Neural cell (in vitro differentiated cells): ENCODE measurements at regions not wholly inside any gene's neighbourhood (a gene's known extent, or its start where the extent isn't known, plus 50 kb on each side); places are given as distances from the start of the nearest gene placed in this dataset.

Source experiments
- H2AFZ ChIP-seq: fragments of 200-600, 300-800 bp; sonication (generic), shearing (Covaris generic); 2 replicates; pipeline ENCODE4 v1.6.0; 2014; ENCODE audit warnings: low read depth, mild to moderate bottlenecking, antibody characterized with exemption, low read length, moderate library complexity
- H3F3A ChIP-seq: fragments of 200-600 bp; shearing (Covaris generic); 2 replicates; pipeline ENCODE4 v1.6.1; 2016; ENCODE audit warnings: mild to moderate bottlenecking, moderate library complexity, mixed read lengths, antibody characterized with exemption, low read length; ENCODE audit not compliant: insufficient read depth, poor library complexity, severe bottlenecking
- H3K27ac ChIP-seq: fragments of 200-600, 300-800 bp; sonication (generic), shearing (Covaris generic); 2 replicates; pipeline ENCODE4 v1.5.1; 2014; ENCODE audit warnings: mild to moderate bottlenecking, low read length, moderate library complexity
- H3K27me3 ChIP-seq: fragments of 300-800, 200-600 bp; sonication (generic), shearing (Covaris generic); 2 replicates; pipeline ENCODE4 v1.6.0; 2014; ENCODE audit warnings: mild to moderate bottlenecking, low read depth, low read length, moderate library complexity; ENCODE audit not compliant: insufficient read depth
- H3K36me3 ChIP-seq: fragments of 300-800, 200-600 bp; sonication (generic), shearing (Covaris generic); 2 replicates; pipeline ENCODE4 v1.5.1; 2014; ENCODE audit warnings: mild to moderate bottlenecking, antibody characterized with exemption, low read length, moderate library complexity; ENCODE audit not compliant: insufficient read depth
- H3K4me2 ChIP-seq: fragments of 300-800, 200-600 bp; sonication (generic), shearing (Covaris generic); 2 replicates; pipeline ENCODE4 v1.6.0; 2014; ENCODE audit warnings: mild to moderate bottlenecking, low read length
- H3K4me3 ChIP-seq: fragments of 300-800, 200-600 bp; sonication (generic), shearing (Covaris generic); 2 replicates; pipeline ENCODE4 v1.5.1; 2014; ENCODE audit warnings: mild to moderate bottlenecking, low read length, moderate library complexity
- H3K79me2 ChIP-seq: fragments of 200-600 bp; shearing (Covaris generic); replicated peaks from 2 replicates; pipeline ENCODE4 v1.6.0; 2014; ENCODE audit warnings: mild to moderate bottlenecking, low read length, moderate library complexity; ENCODE audit not compliant: insufficient read depth
- H3K9ac ChIP-seq: fragments of 300-800, 200-600 bp; sonication (generic), shearing (Covaris generic); 2 replicates; pipeline ENCODE4 v1.6.1; 2016; ENCODE audit warnings: mild to moderate bottlenecking, low read length, mixed read lengths
- H3K9me2 ChIP-seq: fragments of 200-600 bp; shearing (Covaris generic); 2 replicates; pipeline ENCODE4 v1.6.1; 2016; ENCODE audit warnings: mild to moderate bottlenecking, low read length, mixed read lengths; ENCODE audit not compliant: insufficient read depth
- H3K9me3 ChIP-seq: fragments of 200-600, 300-800 bp; sonication (generic), shearing (Covaris generic); 2 replicates; pipeline ENCODE4 v1.6.1; 2016; ENCODE audit warnings: mild to moderate bottlenecking, mixed run types, low read length, moderate library complexity, mixed read lengths
- H4K20me1 ChIP-seq: fragments of 200-600 bp; shearing (Covaris generic); 2 replicates; pipeline ENCODE4 v1.6.1; 2016; ENCODE audit warnings: mild to moderate bottlenecking, mixed run types; ENCODE audit not compliant: insufficient read depth
- EP300 ChIP-seq: fragments of 450-650 bp; conservative IDR thresholded peaks from 2 replicates; pipeline ENCODE4 v1.6.1; 2014; ENCODE audit warnings: antibody characterized with exemption, mild to moderate bottlenecking, moderate library complexity; ENCODE audit not compliant: poor library complexity, severe bottlenecking
- EZH2 ChIP-seq: fragments of 200-600, 300-800 bp; shearing (Covaris generic), sonication (generic); IDR thresholded peaks from 2 replicates; pipeline ENCODE4 v1.6.1; 2014; ENCODE audit warnings: antibody characterized with exemption, low read length, borderline replicate concordance, mild to moderate bottlenecking; ENCODE audit not compliant: insufficient read depth, poor library complexity, severe bottlenecking
- MXI1 ChIP-seq: fragments of 450-650 bp; conservative IDR thresholded peaks from 2 replicates; pipeline ENCODE4 v1.6.1; 2014; ENCODE audit warnings: antibody characterized with exemption, mild to moderate bottlenecking; ENCODE audit not compliant: poor library complexity, severe bottlenecking
- POLR2AphosphoS5 ChIP-seq: IDR thresholded peaks from 2 replicates; pipeline ENCODE4 v1.6.1; 2012
- RAD21 ChIP-seq: fragments of 450-650 bp; conservative IDR thresholded peaks from 2 replicates; pipeline ENCODE4 v1.6.1; 2014; ENCODE audit warnings: antibody characterized with exemption, mild to moderate bottlenecking, moderate library complexity
- SMC3 ChIP-seq: fragments of 450-650 bp; conservative IDR thresholded peaks from 2 replicates; pipeline ENCODE4 v1.6.1; 2014; ENCODE audit warnings: antibody characterized with exemption, mild to moderate bottlenecking, moderate library complexity; ENCODE audit not compliant: poor library complexity
- TAF1 ChIP-seq: IDR thresholded peaks from 2 replicates; pipeline ENCODE4 v1.6.1; 2012; ENCODE audit warnings: low read depth
- TF ChIP-seq, protein P1 (sequence below): IDR thresholded peaks from 2 replicates; pipeline ENCODE4 v1.6.1; 2012; ENCODE audit warnings: borderline replicate concordance
- TF ChIP-seq, protein P2 (sequence below): fragments of 450-650 bp; IDR thresholded peaks from 2 replicates; pipeline ENCODE4 v1.5.1; 2014; ENCODE audit warnings: antibody characterized with exemption, mild to moderate bottlenecking, moderate library complexity; ENCODE audit not compliant: poor library complexity, severe bottlenecking

DNA sequence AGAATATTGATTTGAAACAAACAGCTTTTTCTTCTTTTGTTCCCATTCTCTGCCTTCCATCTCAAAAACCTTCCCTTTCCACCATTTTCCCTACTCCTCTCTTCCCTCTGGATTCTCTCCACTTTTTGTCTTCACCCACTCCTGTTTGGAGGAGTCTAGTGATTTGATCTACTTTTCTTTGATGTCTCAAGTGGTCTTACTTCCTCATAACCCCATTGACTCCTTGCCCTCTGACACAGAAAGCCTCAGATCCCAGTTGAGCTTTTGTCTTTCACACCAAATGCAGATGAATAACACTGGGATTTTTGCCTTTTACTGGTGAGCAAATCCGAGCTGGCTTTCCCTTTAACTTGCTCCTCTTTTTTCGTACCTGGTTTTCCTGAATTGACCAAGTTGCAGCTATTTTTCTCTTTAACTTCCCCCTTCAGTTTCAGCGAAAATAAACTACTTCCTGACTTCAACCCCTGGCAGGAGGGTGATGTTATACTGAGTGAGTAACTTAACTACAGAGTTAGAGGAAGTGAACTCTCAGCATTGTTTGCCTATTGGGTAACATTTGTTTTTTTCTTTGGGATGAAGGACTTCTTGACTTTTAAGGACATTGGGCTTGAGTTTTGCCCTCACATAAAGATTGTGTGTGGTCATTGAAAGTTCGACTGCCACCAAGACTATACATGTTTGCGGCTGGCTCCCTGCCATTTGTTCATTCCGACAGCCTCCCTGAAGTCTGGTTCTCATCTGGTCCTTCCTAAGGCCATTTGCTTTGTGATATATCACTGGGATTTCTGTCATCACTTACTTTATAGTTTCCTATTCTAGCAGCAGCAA lies 392.8 kb upstream of the NR3C2 start:
- no peaks in the 10 kb centered on the region for H3K27me3 ChIP-seq
- no peak overlapping the region for H3K9ac ChIP-seq
- no peak overlapping the region for H3K4me3 ChIP-seq
- H3K4me2 ChIP-seq = no peak overlapping the region
- H4K20me1 ChIP-seq = no peaks in the 10 kb centered on the region
- TF ChIP-seq RAD21 = no peak
- no peak for TF ChIP-seq MXI1
- TF ChIP-seq TAF1 = no peak
- TF ChIP-seq SMC3 = no peak
- TF ChIP-seq EP300 = no peak
- no peak for TF ChIP-seq EZH2
- TF ChIP-seq, protein P1, sequence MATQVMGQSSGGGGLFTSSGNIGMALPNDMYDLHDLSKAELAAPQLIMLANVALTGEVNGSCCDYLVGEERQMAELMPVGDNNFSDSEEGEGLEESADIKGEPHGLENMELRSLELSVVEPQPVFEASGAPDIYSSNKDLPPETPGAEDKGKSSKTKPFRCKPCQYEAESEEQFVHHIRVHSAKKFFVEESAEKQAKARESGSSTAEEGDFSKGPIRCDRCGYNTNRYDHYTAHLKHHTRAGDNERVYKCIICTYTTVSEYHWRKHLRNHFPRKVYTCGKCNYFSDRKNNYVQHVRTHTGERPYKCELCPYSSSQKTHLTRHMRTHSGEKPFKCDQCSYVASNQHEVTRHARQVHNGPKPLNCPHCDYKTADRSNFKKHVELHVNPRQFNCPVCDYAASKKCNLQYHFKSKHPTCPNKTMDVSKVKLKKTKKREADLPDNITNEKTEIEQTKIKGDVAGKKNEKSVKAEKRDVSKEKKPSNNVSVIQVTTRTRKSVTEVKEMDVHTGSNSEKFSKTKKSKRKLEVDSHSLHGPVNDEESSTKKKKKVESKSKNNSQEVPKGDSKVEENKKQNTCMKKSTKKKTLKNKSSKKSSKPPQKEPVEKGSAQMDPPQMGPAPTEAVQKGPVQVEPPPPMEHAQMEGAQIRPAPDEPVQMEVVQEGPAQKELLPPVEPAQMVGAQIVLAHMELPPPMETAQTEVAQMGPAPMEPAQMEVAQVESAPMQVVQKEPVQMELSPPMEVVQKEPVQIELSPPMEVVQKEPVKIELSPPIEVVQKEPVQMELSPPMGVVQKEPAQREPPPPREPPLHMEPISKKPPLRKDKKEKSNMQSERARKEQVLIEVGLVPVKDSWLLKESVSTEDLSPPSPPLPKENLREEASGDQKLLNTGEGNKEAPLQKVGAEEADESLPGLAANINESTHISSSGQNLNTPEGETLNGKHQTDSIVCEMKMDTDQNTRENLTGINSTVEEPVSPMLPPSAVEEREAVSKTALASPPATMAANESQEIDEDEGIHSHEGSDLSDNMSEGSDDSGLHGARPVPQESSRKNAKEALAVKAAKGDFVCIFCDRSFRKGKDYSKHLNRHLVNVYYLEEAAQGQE = no peak
- TF ChIP-seq POLR2AphosphoS5 = no peak
- no peak overlapping the region for H2AFZ ChIP-seq
- H3K27ac ChIP-seq = no peak overlapping the region
- H3K36me3 ChIP-seq = no peaks in the 10 kb centered on the region
- no peaks in the 10 kb centered on the region for H3K9me2 ChIP-seq
- H3F3A ChIP-seq = no peaks in the 10 kb centered on the region
- H3K79me2 ChIP-seq = no peaks in the 10 kb centered on the region
- H3K9me3 ChIP-seq = no peaks in the 10 kb centered on the region

DNA sequence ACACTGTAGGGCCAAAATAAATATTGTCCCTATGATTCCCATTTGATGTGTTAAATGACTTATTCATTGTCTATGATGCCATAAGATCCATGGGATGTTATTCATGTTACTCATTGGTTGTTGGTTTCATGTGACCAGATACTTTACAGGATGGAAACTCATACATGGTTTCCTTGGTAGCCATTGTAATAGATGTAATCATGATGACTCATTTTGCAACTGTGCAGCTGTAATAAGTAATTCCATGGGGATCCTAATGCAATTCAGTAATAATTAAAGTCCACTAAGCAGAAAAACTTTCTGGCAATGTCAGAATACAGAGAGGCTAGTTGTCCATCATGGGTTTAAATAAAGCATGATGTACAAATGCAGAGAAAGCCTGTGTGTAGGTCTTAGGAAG lies 389.7 kb upstream of the NR3C2 start:
- no peak overlapping the region for H3K27ac ChIP-seq
- no peak for TF ChIP-seq EP300
- TF ChIP-seq RAD21 = no peak
- TF ChIP-seq, protein P1 = no peak
- TF ChIP-seq EZH2 = no peak
- TF ChIP-seq MXI1 = no peak
- TF ChIP-seq SMC3 = no peak
- TF ChIP-seq, protein P2, sequence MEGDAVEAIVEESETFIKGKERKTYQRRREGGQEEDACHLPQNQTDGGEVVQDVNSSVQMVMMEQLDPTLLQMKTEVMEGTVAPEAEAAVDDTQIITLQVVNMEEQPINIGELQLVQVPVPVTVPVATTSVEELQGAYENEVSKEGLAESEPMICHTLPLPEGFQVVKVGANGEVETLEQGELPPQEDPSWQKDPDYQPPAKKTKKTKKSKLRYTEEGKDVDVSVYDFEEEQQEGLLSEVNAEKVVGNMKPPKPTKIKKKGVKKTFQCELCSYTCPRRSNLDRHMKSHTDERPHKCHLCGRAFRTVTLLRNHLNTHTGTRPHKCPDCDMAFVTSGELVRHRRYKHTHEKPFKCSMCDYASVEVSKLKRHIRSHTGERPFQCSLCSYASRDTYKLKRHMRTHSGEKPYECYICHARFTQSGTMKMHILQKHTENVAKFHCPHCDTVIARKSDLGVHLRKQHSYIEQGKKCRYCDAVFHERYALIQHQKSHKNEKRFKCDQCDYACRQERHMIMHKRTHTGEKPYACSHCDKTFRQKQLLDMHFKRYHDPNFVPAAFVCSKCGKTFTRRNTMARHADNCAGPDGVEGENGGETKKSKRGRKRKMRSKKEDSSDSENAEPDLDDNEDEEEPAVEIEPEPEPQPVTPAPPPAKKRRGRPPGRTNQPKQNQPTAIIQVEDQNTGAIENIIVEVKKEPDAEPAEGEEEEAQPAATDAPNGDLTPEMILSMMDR = no peak
- TF ChIP-seq TAF1 = no peak
- no peak for TF ChIP-seq POLR2AphosphoS5
- no peaks in the 10 kb centered on the region for H3K27me3 ChIP-seq
- no peaks in the 10 kb centered on the region for H4K20me1 ChIP-seq
- no peak overlapping the region for H3K9ac ChIP-seq
- H3F3A ChIP-seq = no peaks in the 10 kb centered on the region
- no peak overlapping the region for H3K4me2 ChIP-seq
- H3K9me2 ChIP-seq = no peaks in the 10 kb centered on the region
- H3K79me2 ChIP-seq = no peaks in the 10 kb centered on the region
- no peaks in the 10 kb centered on the region for H3K9me3 ChIP-seq
- H3K36me3 ChIP-seq = no peaks in the 10 kb centered on the region
- H3K4me3 ChIP-seq = no peak overlapping the region
- no peak overlapping the region for H2AFZ ChIP-seq
